ENCODE measurements at regions not wholly inside any gene's neighbourhood (a gene's known extent, or its start where the extent isn't known, plus 50 kb on each side); places are given as distances from the start of the nearest gene placed in this dataset.

DNA sequence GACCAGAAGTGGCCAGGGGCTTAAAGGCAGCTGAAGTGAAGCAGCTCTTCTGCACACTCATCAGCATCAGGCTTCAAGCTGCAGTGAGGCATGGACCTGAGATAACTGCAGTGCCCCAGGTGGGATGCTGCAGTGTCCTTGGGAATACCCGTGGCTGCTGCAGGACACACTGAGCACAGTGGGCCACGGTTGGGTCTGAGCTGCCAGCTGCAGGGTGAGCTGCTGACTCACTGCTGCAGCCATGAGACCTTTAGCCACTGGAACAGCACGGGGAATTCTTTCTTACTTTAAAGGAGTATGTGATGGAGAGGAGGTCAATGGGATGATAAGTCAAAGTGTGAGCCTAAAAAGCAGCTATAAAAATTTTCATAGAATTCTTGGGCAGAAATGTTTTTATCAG is 102.1 kb downstream of the XCL2 start:
- Histone ChIP-seq H2AFZ (ENCODE audit: insufficient read depth, low read depth, low read length, poor library complexity, severe bottlenecking) (peak overlapping the region; percentile 42), H3K79me2 (ENCODE audit: insufficient read depth, low read length) (no peaks in the 10 kb centered on the region), H3K27ac (ENCODE audit: low read depth in 1 of 2, low read length in 2 of 2) (no peak overlapping the region), H3K9me3 (replicated peaks in 1 of 2; ENCODE audit: control insufficient read depth in 1 of 2, insufficient read depth in 1 of 2, low read length in 2 of 2) (no peaks in the 10 kb centered on the region), H3K4me2 (replicated peaks; ENCODE audit: extremely low read depth, low read length, poor library complexity, severe bottlenecking) (no peak overlapping the region), H3K9ac (ENCODE audit: insufficient read depth, low read length, poor library complexity, severe bottlenecking) (no peak overlapping the region), H3K4me1 (ENCODE audit: control insufficient read depth in 1 of 2, insufficient read depth in 2 of 2, low read length in 2 of 2) (peaks cover 8 to 9% of the 10 kb centered on the region in 2 donors), H4K20me1 (ENCODE audit: insufficient read depth, low read length) (no peaks in the 10 kb centered on the region), H3K4me3 (replicated peaks in 1 of 3; ENCODE audit: low read depth in 2 of 3, low read length in 3 of 3) (no peak overlapping the region), H3K27me3 (ENCODE audit: control insufficient read depth in 2 of 2, insufficient read depth in 2 of 2, low read length in 2 of 2) (no peaks in the 10 kb centered on the region), H3K36me3 (replicated peaks in 1 of 2; ENCODE audit: control insufficient read depth in 1 of 2, insufficient read depth in 2 of 2, low read length in 2 of 2) (no peaks in the 10 kb centered on the region)
- no peak for TF ChIP-seq CTCF (IDR thresholded peaks at IDR 0.05)
- Mint-ChIP-seq H3K27ac (peak overlapping the region in 1 of 7 donors; percentile 3), H3K9me3 (no peaks in the 10 kb centered on the region), H3K4me3 (no peak overlapping the region), H3K36me3 (no peaks in the 10 kb centered on the region), H3K27me3 (ENCODE audit: low read depth in 3 of 3) (peaks cover 0 to 3% (median 0%) of the 10 kb centered on the region in 3 donors), H3K4me1 (peaks cover 16% of the 10 kb centered on the region)
- 40% methylated on average over 3 of the region's 3 CpGs for WGBS (ENCODE audit: insufficient coverage)
- intact Hi-C loops (cut with micrococcal nuclease): loop anchor here (5.0 to 10.0 kb wide), 2 partner anchors 903 to 906 kb away; no protein-coding TSS in a partner anchor
- DNase-seq: no peak

- intact Hi-C loops (cut with micrococcal nuclease): loop anchor here (5.0 to 10.0 kb wide), 3 partner anchors 133 to 908 kb away; no protein-coding TSS in a partner anchor
- H3K27ac Mint-ChIP-seq: no peak overlapping the region
- peak; percentile 52 to 71 (median 67) for DNase-seq
- Histone ChIP-seq H3K27ac (ENCODE audit: low read depth in 1 of 2, low read length in 2 of 2) (no peak overlapping the region), H2AFZ (ENCODE audit: insufficient read depth, low read depth, low read length, poor library complexity, severe bottlenecking) (peak overlapping the region; percentile 77), H3K4me1 (ENCODE audit: control insufficient read depth in 1 of 2, insufficient read depth in 2 of 2, low read length in 2 of 2) (peaks cover 8 to 9% of the 10 kb centered on the region in 2 donors), H3K9me3 (replicated peaks in 1 of 2; ENCODE audit: control insufficient read depth in 1 of 2, insufficient read depth in 1 of 2, low read length in 2 of 2) (no peaks in the 10 kb centered on the region), H3K9ac (ENCODE audit: insufficient read depth, low read length, poor library complexity, severe bottlenecking) (no peak overlapping the region), H3K4me3 (replicated peaks in 1 of 3; ENCODE audit: low read depth in 2 of 3, low read length in 3 of 3) (peak overlapping the region in 1 of 3 experiments; percentile 58), H4K20me1 (ENCODE audit: insufficient read depth, low read length) (no peaks in the 10 kb centered on the region), H3K4me2 (replicated peaks; ENCODE audit: extremely low read depth, low read length, poor library complexity, severe bottlenecking) (peak overlapping the region; percentile 68), H3K79me2 (ENCODE audit: insufficient read depth, low read length) (no peaks in the 10 kb centered on the region), H3K36me3 (replicated peaks in 1 of 2; ENCODE audit: control insufficient read depth in 1 of 2, insufficient read depth in 2 of 2, low read length in 2 of 2) (no peaks in the 10 kb centered on the region), H3K27me3 (ENCODE audit: control insufficient read depth in 2 of 2, insufficient read depth in 2 of 2, low read length in 2 of 2) (no peaks in the 10 kb centered on the region)
- no peaks in the 10 kb centered on the region for H3K36me3 Mint-ChIP-seq
- H3K4me3 Mint-ChIP-seq: peak overlapping the region; percentile 75 to 88
- H3K9me3 Mint-ChIP-seq: peaks cover 0 to 2% (median 0%) of the 10 kb centered on the region in 7 donors
- H3K4me1 Mint-ChIP-seq: peaks cover 14% of the 10 kb centered on the region
- peaks cover 0 to 4% (median 3%) of the 10 kb centered on the region in 3 donors for H3K27me3 Mint-ChIP-seq (ENCODE audit: low read depth in 3 of 3)
- WGBS (ENCODE audit: insufficient coverage): 17% methylated on average over 15 of the region's 20 CpGs
- TF ChIP-seq CTCF (IDR thresholded peaks at IDR 0.05): peak; percentile 87
Observed at GRCh38 chr1:168439456-168440375, 104.1 kb downstream of the XCL2 start.

Data from CD14-positive monocyte (primary cell).